Astrocyte (in vitro differentiated cells and primary cell): ENCODE measurements at regions not wholly inside any gene's neighbourhood (a gene's known extent, or its start where the extent isn't known, plus 50 kb on each side); places are given as distances from the start of the nearest gene placed in this dataset.

Source experiments
- DNase-seq: peaks from one replicate; pipeline ENCODE4 v3.0.0-alpha.2; 2010; ENCODE audit warnings: low read depth
- FAIRE-seq: peaks from 2 replicates; lab custom pipeline; 2011; peaks lifted over from hg19 to GRCh38; lab: Jason Lieb, UNC
- H2AFZ ChIP-seq: 2 replicates; pipeline ENCODE4 v1.6.0; 2012; ENCODE audit warnings: low read depth, low read length, inconsistent platforms
- H3K27ac ChIP-seq: 2 replicates; pipeline ENCODE4 v1.5.1; 2011; ENCODE audit warnings: low read depth, low read length, inconsistent platforms
- H3K27me3 ChIP-seq: 2 replicates; pipeline ENCODE4 v1.6.0; 2011; ENCODE audit warnings: low read length, inconsistent platforms; ENCODE audit not compliant: insufficient read depth
- H3K36me3 ChIP-seq: 2 replicates; pipeline ENCODE4 v1.5.1; 2011; ENCODE audit warnings: low read length, inconsistent platforms; ENCODE audit not compliant: insufficient read depth
- H3K4me1 ChIP-seq: 2 replicates; pipeline ENCODE4 v1.5.1; 2011; ENCODE audit warnings: low read length, inconsistent platforms; ENCODE audit not compliant: insufficient read depth
- H3K4me2 ChIP-seq: 2 replicates; pipeline ENCODE4 v1.6.0; 2012; ENCODE audit warnings: low read length, inconsistent platforms
- H3K4me3 ChIP-seq: 2 replicates; pipeline ENCODE4 v1.5.1; 2011; ENCODE audit warnings: low read depth, mild to moderate bottlenecking, low read length, inconsistent platforms; ENCODE audit not compliant: insufficient read depth
- H3K79me2 ChIP-seq: 2 replicates; pipeline ENCODE4 v1.6.0; 2012; ENCODE audit warnings: mild to moderate bottlenecking, low read length, inconsistent platforms; ENCODE audit not compliant: insufficient read depth
- H3K9ac ChIP-seq: 2 replicates; pipeline ENCODE4 v1.6.0; 2012; ENCODE audit warnings: mild to moderate bottlenecking, low read length, inconsistent platforms
- H3K9me3 ChIP-seq: 2 replicates; pipeline ENCODE4 v1.5.1; 2012; ENCODE audit warnings: low read depth, mild to moderate bottlenecking, low read length, inconsistent platforms; ENCODE audit not compliant: insufficient read depth
- H4K20me1 ChIP-seq: 2 replicates; pipeline ENCODE4 v1.6.0; 2012; ENCODE audit warnings: low read length, inconsistent platforms; ENCODE audit not compliant: insufficient read depth
- H3K27ac Mint-ChIP-seq: one replicate; pipeline ENCODE4 v1.8.0; 2021; ENCODE audit warnings: mild to moderate bottlenecking, mixed read lengths; ENCODE audit not compliant: unreplicated experiment
- H3K27me3 Mint-ChIP-seq: one replicate; pipeline ENCODE4 v1.8.0; 2021; ENCODE audit warnings: low read depth, mixed read lengths; ENCODE audit not compliant: unreplicated experiment
- H3K36me3 Mint-ChIP-seq: one replicate; pipeline ENCODE4 v1.8.0; 2021; ENCODE audit warnings: low read depth, mixed read lengths; ENCODE audit not compliant: unreplicated experiment
- H3K4me1 Mint-ChIP-seq: one replicate; pipeline ENCODE4 v1.8.0; 2021; ENCODE audit warnings: low read depth, mixed read lengths; ENCODE audit not compliant: unreplicated experiment
- H3K4me3 Mint-ChIP-seq: one replicate; pipeline ENCODE4 v1.8.0; 2021; ENCODE audit warnings: mild to moderate bottlenecking, moderate library complexity, mixed read lengths; ENCODE audit not compliant: unreplicated experiment
- H3K9me3 Mint-ChIP-seq: one replicate; pipeline ENCODE4 v1.8.0; 2021; ENCODE audit warnings: mild to moderate bottlenecking, mixed read lengths; ENCODE audit not compliant: unreplicated experiment
- CTCF ChIP-seq: IDR thresholded peaks from 2 replicates; pipeline ENCODE4 v1.5.1; 2011; ENCODE audit warnings: low read depth, mild to moderate bottlenecking, inconsistent platforms, low read length, moderate library complexity; ENCODE audit not compliant: insufficient read depth
- EZH2 ChIP-seq: IDR thresholded peaks from 2 replicates; pipeline ENCODE4 v1.6.1; 2012; ENCODE audit warnings: mild to moderate bottlenecking, low read length, inconsistent platforms; ENCODE audit not compliant: insufficient read depth

- no peak overlapping the region for H3K4me3 Mint-ChIP-seq
- Histone ChIP-seq H3K36me3 (no peaks in the 10 kb centered on the region), H3K4me3 (no peak overlapping the region), H3K4me1 (no peaks in the 10 kb centered on the region), H4K20me1 (no peaks in the 10 kb centered on the region), H2AFZ (no peak overlapping the region), H3K9ac (no peak overlapping the region), H3K9me3 (no peaks in the 10 kb centered on the region), H3K79me2 (no peaks in the 10 kb centered on the region), H3K27me3 (no peaks in the 10 kb centered on the region), H3K27ac (no peak overlapping the region), H3K4me2 (no peak overlapping the region)
- no peaks in the 10 kb centered on the region for H3K9me3 Mint-ChIP-seq
- no peaks in the 10 kb centered on the region for H3K36me3 Mint-ChIP-seq
- no peaks in the 10 kb centered on the region for H3K27me3 Mint-ChIP-seq
- no peak overlapping the region for H3K27ac Mint-ChIP-seq
- DNase-seq (no peak), FAIRE-seq (no peak)
- no peaks in the 10 kb centered on the region for H3K4me1 Mint-ChIP-seq
- TF ChIP-seq EZH2: no peak
- TF ChIP-seq CTCF: no peak
Observed at GRCh38 chr14:79947440-79948054, 263.8 kb downstream of the DIO2 start.

GRCh38 chr14:79939235-79939634, 272.1 kb downstream of the DIO2 start:
- H3K9ac ChIP-seq: no peak overlapping the region
- no peaks in the 10 kb centered on the region for H3K4me1 Mint-ChIP-seq
- H3K36me3 ChIP-seq: no peaks in the 10 kb centered on the region
- no peak for DNase-seq
- no peaks in the 10 kb centered on the region for H3K27me3 Mint-ChIP-seq
- no peaks in the 10 kb centered on the region for H3K36me3 Mint-ChIP-seq
- H3K27ac ChIP-seq: no peak overlapping the region
- H2AFZ ChIP-seq: no peak overlapping the region
- H3K4me3 Mint-ChIP-seq: no peak overlapping the region
- no peak overlapping the region for H3K4me2 ChIP-seq
- H3K27me3 ChIP-seq: no peaks in the 10 kb centered on the region
- no peak for FAIRE-seq
- H3K4me3 ChIP-seq: no peak overlapping the region
- TF ChIP-seq EZH2 (no peak), CTCF (no peak)
- H4K20me1 ChIP-seq: no peaks in the 10 kb centered on the region
- peaks cover 4% of the 10 kb centered on the region for H3K9me3 Mint-ChIP-seq
- H3K79me2 ChIP-seq: no peaks in the 10 kb centered on the region
- H3K27ac Mint-ChIP-seq: no peak overlapping the region
- no peaks in the 10 kb centered on the region for H3K4me1 ChIP-seq
- H3K9me3 ChIP-seq: no peaks in the 10 kb centered on the region

GRCh38 chr14:79938185-79938584, 273.1 kb downstream of the DIO2 start:
- no peak for TF ChIP-seq CTCF
- TF ChIP-seq EZH2: no peak
- Histone ChIP-seq H2AFZ (no peak overlapping the region), H3K4me1 (no peaks in the 10 kb centered on the region), H3K9me3 (no peaks in the 10 kb centered on the region), H3K4me2 (no peak overlapping the region), H3K79me2 (no peaks in the 10 kb centered on the region), H3K27me3 (no peaks in the 10 kb centered on the region), H4K20me1 (no peaks in the 10 kb centered on the region), H3K36me3 (no peaks in the 10 kb centered on the region), H3K4me3 (no peak overlapping the region), H3K27ac (no peak overlapping the region), H3K9ac (no peak overlapping the region)
- DNase-seq (no peak), FAIRE-seq (no peak)
- no peaks in the 10 kb centered on the region for H3K4me1 Mint-ChIP-seq
- H3K36me3 Mint-ChIP-seq: no peaks in the 10 kb centered on the region
- peaks cover 4% of the 10 kb centered on the region for H3K9me3 Mint-ChIP-seq
- H3K4me3 Mint-ChIP-seq: no peak overlapping the region
- no peak overlapping the region for H3K27ac Mint-ChIP-seq
- H3K27me3 Mint-ChIP-seq: no peaks in the 10 kb centered on the region
